GM12874 (cell line): ENCODE measurements at regions not wholly inside any gene's neighbourhood (a gene's known extent, or its start where the extent isn't known, plus 50 kb on each side); places are given as distances from the start of the nearest gene placed in this dataset.

Experiments
- TF ChIP-seq, protein P1 (sequence below): IDR thresholded peaks from 2 replicates; pipeline ENCODE4 v1.5.1; 2011; ENCODE audit warnings: low read depth, mild to moderate bottlenecking, control low read depth, low read length, moderate library complexity; ENCODE audit not compliant: insufficient read depth

DNA sequence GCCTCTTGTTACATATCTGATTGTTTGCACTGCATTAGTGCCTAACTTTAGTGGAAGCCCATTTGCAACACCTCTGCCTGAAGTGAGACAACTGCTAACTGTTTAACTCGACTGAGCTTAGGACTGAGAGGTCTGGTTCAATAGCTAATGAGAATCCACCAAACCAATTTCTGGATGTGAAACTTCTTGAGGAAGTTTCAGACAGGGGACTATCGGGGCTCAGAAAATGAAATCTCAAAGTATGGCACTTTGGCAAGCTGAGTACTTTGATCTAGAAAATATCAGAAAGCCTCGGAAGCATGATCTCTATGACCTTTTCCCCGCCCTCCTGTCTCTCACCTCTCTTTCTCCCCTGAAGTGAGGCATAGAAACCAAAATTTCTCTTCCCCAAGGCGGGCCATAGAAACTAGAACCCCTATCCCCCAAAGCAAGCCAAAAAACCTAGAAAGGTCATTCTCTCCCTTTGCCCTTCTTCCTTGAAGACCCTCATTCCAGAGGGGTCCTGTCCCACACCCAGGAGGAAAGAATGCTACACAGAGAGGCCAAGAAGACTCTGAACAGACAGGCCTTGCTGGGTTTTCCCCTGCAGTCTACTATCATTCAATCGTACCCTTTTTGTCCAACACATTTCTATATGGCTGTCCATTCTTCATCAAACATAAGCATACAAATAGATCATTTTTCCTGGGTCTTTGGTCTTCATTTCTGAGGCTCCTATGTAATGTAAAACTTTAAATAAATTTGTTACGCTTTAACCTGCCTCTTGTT, 69.6 kb upstream of the CREB1 start:
- TF ChIP-seq, protein P1, sequence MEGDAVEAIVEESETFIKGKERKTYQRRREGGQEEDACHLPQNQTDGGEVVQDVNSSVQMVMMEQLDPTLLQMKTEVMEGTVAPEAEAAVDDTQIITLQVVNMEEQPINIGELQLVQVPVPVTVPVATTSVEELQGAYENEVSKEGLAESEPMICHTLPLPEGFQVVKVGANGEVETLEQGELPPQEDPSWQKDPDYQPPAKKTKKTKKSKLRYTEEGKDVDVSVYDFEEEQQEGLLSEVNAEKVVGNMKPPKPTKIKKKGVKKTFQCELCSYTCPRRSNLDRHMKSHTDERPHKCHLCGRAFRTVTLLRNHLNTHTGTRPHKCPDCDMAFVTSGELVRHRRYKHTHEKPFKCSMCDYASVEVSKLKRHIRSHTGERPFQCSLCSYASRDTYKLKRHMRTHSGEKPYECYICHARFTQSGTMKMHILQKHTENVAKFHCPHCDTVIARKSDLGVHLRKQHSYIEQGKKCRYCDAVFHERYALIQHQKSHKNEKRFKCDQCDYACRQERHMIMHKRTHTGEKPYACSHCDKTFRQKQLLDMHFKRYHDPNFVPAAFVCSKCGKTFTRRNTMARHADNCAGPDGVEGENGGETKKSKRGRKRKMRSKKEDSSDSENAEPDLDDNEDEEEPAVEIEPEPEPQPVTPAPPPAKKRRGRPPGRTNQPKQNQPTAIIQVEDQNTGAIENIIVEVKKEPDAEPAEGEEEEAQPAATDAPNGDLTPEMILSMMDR: no peak

DNA sequence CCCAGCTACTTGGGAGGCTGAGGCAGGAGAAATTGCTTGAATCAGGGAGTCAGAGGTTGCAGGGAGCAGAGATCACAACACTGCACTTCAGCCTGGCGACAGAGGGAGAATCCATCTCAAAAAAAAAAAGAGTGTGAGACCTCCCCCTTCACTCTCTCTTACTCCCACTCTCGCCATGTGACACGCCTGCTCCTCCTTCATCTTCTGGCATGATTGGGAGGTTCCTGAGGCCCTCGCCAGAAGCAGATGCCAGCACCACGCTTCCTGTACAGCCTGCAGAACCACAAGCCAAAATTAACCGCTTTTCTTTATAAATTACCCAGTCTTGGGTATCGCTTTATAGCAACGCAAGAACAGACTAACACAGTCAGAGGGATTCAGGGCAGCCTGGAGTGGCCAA, 66.3 kb upstream of the CREB1 start:
- TF ChIP-seq, protein P1: no peak

DNA sequence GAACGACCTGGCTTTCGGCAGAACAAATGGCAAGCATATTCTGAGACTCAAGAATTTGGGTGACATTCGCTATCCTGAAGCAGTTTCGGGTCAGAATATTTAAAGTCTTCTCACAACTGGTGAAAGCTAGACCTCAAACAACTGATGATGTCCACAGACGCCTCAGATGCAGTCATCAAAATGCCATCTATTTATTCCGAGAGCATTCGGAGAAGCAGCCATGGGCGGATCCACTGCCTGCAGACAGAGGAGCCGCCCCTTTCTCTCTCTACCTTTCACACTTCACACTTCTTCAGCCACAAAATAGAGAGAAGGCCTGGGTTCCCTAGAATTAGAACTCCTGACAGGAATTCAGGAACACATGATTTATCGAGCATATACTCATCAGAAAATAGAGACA, 65.8 kb upstream of the CREB1 start:
- TF ChIP-seq, protein P1: no peak

DNA sequence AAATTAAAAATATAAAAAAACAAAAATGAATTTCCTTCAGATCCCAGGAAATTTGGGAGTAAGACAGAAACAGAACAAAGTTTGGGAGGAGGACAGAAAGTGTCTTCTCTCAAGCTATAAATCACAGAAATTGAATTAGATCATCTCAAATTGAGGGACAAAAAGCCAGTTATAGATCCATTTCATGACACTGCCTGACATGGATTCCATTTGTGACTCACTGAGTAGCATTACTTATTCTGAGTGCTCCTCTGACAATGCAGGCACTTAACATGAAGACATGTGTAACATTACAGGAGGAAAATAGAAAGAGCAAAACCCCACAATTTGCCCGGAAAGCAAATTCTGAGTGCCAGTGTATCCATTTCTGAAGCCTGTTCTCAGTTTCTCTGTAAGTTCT, 63.9 kb upstream of the CREB1 start:
- TF ChIP-seq, protein P1: no peak

DNA sequence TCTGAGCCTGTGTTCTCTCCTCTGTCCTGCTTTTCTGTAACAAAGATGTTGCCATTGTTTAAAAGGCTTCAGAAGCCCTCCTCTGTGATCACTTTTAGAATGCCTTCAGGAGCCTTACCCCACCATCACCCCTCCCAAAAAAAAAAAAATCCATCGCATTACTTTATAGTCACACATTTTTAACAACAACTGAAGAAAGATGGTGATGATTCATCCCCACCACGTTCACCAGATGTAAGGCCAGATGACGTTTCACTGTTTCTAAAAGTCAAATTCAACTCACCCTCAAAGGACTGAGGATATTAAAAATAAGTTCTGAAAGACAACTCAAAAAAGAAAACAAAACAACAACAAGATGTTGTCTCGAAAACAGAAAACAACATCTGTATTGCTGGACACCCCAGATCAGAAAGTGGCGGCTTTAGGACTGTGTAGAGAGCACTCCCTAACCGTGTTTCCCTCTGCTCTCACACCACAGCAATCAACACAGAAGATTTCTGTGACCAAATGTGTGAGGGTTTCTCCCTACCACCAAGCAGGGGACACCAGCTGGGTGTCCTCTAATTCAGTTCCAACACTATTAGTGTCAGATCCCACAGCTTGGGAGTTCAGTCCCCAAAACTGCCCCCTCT, 61.9 kb upstream of the CREB1 start:
- TF ChIP-seq, protein P1: no peak

DNA sequence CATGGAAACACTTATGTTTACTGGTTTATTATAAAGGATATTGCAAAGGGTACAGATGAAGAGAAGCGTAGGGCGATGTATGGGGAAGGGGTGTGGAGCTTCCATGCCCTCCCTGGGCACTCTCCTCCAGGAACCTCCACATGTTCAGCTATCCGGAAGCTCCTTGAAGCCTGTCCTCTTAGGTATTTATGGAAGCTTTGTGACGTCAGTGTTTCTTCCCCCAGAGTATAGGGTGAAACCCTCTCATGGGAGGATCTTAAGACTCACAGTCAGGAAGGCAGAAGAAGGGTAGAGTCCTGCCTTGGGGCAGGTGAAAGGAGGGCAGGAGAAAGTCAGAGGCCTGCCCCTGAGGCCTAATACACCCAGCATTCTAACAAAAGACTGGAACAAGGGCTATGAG, 61.3 kb upstream of the CREB1 start:
- TF ChIP-seq, protein P1: no peak

DNA sequence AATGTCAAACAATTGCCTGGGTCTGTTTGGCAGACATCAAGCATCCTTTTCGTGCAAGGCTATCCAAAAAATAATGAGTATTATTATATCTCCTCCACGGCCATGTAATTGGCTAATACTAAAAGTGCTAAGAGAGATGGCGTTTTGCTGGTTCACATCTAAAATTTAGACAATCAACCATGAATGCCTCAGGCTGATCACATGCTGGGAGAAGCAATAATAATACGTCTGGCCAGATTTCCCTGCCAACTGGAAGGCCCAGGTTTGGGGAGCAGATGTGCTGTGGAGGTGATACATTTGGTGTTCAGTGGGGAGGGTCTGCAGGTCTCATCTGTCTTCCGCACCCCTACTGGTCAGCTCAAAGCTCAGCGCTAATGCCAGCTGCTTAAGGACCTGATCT, 60.3 kb upstream of the CREB1 start:
- TF ChIP-seq, protein P1: no peak
